HuH-7 (cell line): ENCODE measurements at regions not wholly inside any gene's neighbourhood (a gene's known extent, or its start where the extent isn't known, plus 50 kb on each side); places are given as distances from the start of the nearest gene placed in this dataset.

ENCODE experiments used
- DNase-seq: peaks from one replicate; pipeline ENCODE4 v3.0.0; 2011; ENCODE audit warnings: low spot score

- no peak for DNase-seq
These were observed 72.4 kb upstream of the SYT1 start for GRCh38 chr12:78792052-78792698.

- DNase-seq = no peak
These were observed 71.1 kb upstream of the SYT1 start for GRCh38 chr12:78793491-78793890.

GRCh38 chr12:78793982-78794381, 70.6 kb upstream of the SYT1 start:
- DNase-seq = no peak

GRCh38 chr12:78795934-78796445, 68.6 kb upstream of the SYT1 start:
- DNase-seq = no peak

GRCh38 chr12:78797196-78797931, 67.2 kb upstream of the SYT1 start:
- no peak for DNase-seq

GRCh38 chr12:78799649-78800048, 64.9 kb upstream of the SYT1 start:
- DNase-seq = no peak

GRCh38 chr12:78802593-78802992, 62.0 kb upstream of the SYT1 start:
- no peak for DNase-seq

- no peak for DNase-seq
These were observed 60.3 kb upstream of the SYT1 start for GRCh38 chr12:78804262-78804661.
